Peyer's patch (tissue), 4 donors: ENCODE measurements at regions not wholly inside any gene's neighbourhood (a gene's known extent, or its start where the extent isn't known, plus 50 kb on each side); places are given as distances from the start of the nearest gene placed in this dataset.

Experiments used
- POLR2A ChIP-seq, 2 donors: fragments of 450-650 bp; IDR thresholded peaks; one replicate each; pipeline ENCODE4 v1.5.1; 2017; ENCODE audit warnings: antibody characterized with exemption in 2 of 2, mild to moderate bottlenecking in 2 of 2, moderate library complexity in 2 of 2
- TF ChIP-seq, protein P1 (sequence below), 6 experiments: fragments of 450-650 bp in 4 of 6; fragments of 200-600 bp in 2 of 6; sonication (generic) in 1 of 6; IDR thresholded peaks; one replicate each; pipeline ENCODE4 v1.5.1; 2017 to 2019; ENCODE audit warnings: antibody characterized with exemption in 6 of 6, mild to moderate bottlenecking in 3 of 6, moderate library complexity in 1 of 6

DNA sequence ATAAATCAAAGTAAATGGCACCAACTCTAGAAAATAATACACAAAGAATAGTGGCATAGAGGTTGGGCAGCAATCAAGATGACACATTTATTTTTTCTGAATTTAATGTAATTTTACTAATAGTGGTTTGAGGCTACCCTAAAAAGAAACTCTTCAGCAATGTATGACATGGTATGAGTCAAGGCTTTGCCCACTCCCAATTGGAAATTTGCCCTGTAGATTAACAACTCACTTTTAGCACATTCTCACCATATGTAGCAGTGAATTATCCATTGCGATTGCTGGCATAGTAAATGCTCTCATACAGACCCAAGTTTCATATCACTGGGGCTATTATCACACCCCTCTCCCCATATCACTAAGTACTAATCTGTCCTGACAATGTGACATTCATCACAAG, 832.1 kb upstream of the ZNF608 start:
- TF ChIP-seq, protein P1, sequence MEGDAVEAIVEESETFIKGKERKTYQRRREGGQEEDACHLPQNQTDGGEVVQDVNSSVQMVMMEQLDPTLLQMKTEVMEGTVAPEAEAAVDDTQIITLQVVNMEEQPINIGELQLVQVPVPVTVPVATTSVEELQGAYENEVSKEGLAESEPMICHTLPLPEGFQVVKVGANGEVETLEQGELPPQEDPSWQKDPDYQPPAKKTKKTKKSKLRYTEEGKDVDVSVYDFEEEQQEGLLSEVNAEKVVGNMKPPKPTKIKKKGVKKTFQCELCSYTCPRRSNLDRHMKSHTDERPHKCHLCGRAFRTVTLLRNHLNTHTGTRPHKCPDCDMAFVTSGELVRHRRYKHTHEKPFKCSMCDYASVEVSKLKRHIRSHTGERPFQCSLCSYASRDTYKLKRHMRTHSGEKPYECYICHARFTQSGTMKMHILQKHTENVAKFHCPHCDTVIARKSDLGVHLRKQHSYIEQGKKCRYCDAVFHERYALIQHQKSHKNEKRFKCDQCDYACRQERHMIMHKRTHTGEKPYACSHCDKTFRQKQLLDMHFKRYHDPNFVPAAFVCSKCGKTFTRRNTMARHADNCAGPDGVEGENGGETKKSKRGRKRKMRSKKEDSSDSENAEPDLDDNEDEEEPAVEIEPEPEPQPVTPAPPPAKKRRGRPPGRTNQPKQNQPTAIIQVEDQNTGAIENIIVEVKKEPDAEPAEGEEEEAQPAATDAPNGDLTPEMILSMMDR (IDR thresholded peaks at IDR 0.05), result no peak
- no peak for TF ChIP-seq POLR2A (IDR thresholded peaks at IDR 0.05)
